ENCODE measurements at regions not wholly inside any gene's neighbourhood (a gene's known extent, or its start where the extent isn't known, plus 50 kb on each side); places are given as distances from the start of the nearest gene placed in this dataset.
"Not testable (repeated sequence)": the region's sequence is repeated elsewhere in the genome, so short reads cannot be mapped to it uniquely, and the experiment has no call there.

DNA sequence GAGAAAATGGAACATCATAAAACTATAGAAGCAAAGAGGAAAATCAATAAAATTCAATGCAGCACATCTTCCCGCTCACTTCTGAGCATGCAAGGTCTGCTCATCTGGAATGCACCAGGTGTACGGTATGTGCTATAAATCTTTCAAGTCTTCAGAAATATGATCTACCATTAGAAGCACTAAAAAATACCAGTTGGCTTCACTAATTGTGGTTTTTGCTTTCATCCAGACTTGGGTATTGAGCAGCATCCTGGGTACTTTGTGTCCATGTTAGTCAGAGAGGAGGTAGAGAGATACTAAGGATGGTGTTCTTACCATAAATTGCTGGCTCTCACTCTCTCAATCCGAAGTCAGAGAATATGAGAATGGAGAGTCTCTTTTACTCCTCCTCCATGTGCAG, 477.1 kb downstream of the PPARGC1A start:
- Histone ChIP-seq H2BK20ac (ENCODE audit: low read depth, low read length, poor library complexity, severe bottlenecking) (no peak overlapping the region), H3K56ac (ENCODE audit: insufficient read length, low read depth, low read length) (no peak overlapping the region), H3K23me2 (ENCODE audit: insufficient read length, low read depth, low read length, poor library complexity, severe bottlenecking) (no peaks in the 10 kb centered on the region), H3K9ac (ENCODE audit: extremely low read depth, insufficient read length, low read length) (no peak overlapping the region), H3K4me1 (ENCODE audit: insufficient read depth, low read length) (no peaks in the 10 kb centered on the region), H3K23ac (ENCODE audit: insufficient read length, low read depth, low read length) (no peak overlapping the region), H2BK5ac (ENCODE audit: insufficient read length, low read length) (no peak overlapping the region), H2BK120ac (ENCODE audit: low read depth, low read length, poor library complexity, severe bottlenecking) (no peak overlapping the region), H4K5ac (ENCODE audit: insufficient read length, low read depth, low read length) (no peak overlapping the region), H3K27ac (ENCODE audit: insufficient read length, low read depth, low read length) (no peak overlapping the region), H3K9me3 (ENCODE audit: control insufficient read depth, low read depth, low read length) (no peaks in the 10 kb centered on the region), H2AFZ (ENCODE audit: low read length) (no peak overlapping the region), H3K14ac (ENCODE audit: insufficient read depth, low read length) (no peak overlapping the region), H2BK12ac (ENCODE audit: insufficient read length, low read depth, low read length) (no peak overlapping the region), H2BK15ac (ENCODE audit: low read depth, low read length) (no peak overlapping the region), H4K91ac (ENCODE audit: insufficient read length, low read depth, low read length) (no peak overlapping the region), H4K20me1 (ENCODE audit: control insufficient read depth, insufficient read depth, insufficient read length) (no peaks in the 10 kb centered on the region), H2AK5ac (ENCODE audit: insufficient read length, low read length) (no peak overlapping the region), H3K79me1 (ENCODE audit: insufficient read depth, low read depth, low read length, poor library complexity, severe bottlenecking) (no peaks in the 10 kb centered on the region), H3K4ac (ENCODE audit: low read depth, low read length) (no peak overlapping the region), H3K27me3 (ENCODE audit: insufficient read depth, low read length) (no peaks in the 10 kb centered on the region), H3K4me2 (ENCODE audit: insufficient read depth, insufficient read length, low read length) (no peak overlapping the region), H3K79me2 (ENCODE audit: insufficient read depth, low read length) (no peaks in the 10 kb centered on the region), H4K8ac (replicated peaks; ENCODE audit: insufficient read length, low read depth, low read length) (no peak overlapping the region), H3K18ac (ENCODE audit: insufficient read length, low read depth, low read length) (no peak overlapping the region), H3T11ph (ENCODE audit: low read length) (no peak overlapping the region)
- no CpG with 5 or more reads among the region's 3 CpGs for WGBS (ENCODE audit: extremely low coverage, insufficient read length, low lambda C conversion rate)
- Mint-ChIP-seq H3K27me3 (ENCODE audit: low read depth) (no peaks in the 10 kb centered on the region), H3K27ac (no peak overlapping the region), H3K36me3 (ENCODE audit: insufficient read depth in 1 of 3, low read depth in 3 of 3) (peaks cover 0 to 9% (median 2%) of the 10 kb centered on the region in 3 experiments; a peak in 3 of 7 replicates), H3K4me1 (0 out of 4 replicates have a peak, but pooled peaks cover 2% of the 10 kb centered on the region in 2 experiments), H3K9me3 (peaks cover 0 to 8% of the 10 kb centered on the region in 2 experiments; a peak in 4 of 5 replicates), H3K4me3 (no peak overlapping the region)
- DNase-seq, result no peak
- TF ChIP-seq, protein P1, sequence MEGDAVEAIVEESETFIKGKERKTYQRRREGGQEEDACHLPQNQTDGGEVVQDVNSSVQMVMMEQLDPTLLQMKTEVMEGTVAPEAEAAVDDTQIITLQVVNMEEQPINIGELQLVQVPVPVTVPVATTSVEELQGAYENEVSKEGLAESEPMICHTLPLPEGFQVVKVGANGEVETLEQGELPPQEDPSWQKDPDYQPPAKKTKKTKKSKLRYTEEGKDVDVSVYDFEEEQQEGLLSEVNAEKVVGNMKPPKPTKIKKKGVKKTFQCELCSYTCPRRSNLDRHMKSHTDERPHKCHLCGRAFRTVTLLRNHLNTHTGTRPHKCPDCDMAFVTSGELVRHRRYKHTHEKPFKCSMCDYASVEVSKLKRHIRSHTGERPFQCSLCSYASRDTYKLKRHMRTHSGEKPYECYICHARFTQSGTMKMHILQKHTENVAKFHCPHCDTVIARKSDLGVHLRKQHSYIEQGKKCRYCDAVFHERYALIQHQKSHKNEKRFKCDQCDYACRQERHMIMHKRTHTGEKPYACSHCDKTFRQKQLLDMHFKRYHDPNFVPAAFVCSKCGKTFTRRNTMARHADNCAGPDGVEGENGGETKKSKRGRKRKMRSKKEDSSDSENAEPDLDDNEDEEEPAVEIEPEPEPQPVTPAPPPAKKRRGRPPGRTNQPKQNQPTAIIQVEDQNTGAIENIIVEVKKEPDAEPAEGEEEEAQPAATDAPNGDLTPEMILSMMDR (conservative IDR thresholded peaks at IDR 0.05), result no peak

- not testable (repeated sequence) for H4K20me1 ChIP-seq (ENCODE audit: control insufficient read depth, insufficient read depth, insufficient read length); H3K9me3 ChIP-seq (ENCODE audit: control insufficient read depth, low read depth, low read length); H2BK120ac ChIP-seq (ENCODE audit: low read depth, low read length, poor library complexity, severe bottlenecking); H3K9ac ChIP-seq (ENCODE audit: extremely low read depth, insufficient read length, low read length); H3K56ac ChIP-seq (ENCODE audit: insufficient read length, low read depth, low read length); H3K36me3 Mint-ChIP-seq (ENCODE audit: insufficient read depth in 1 of 3, low read depth in 3 of 3); H3K79me2 ChIP-seq (ENCODE audit: insufficient read depth, low read length); H3K18ac ChIP-seq (ENCODE audit: insufficient read length, low read depth, low read length); H3K4me3 Mint-ChIP-seq; H3K27ac ChIP-seq (ENCODE audit: insufficient read length, low read depth, low read length); H3T11ph ChIP-seq (ENCODE audit: low read length); H2BK5ac ChIP-seq (ENCODE audit: insufficient read length, low read length); DNase-seq; H3K23ac ChIP-seq (ENCODE audit: insufficient read length, low read depth, low read length); H2BK12ac ChIP-seq (ENCODE audit: insufficient read length, low read depth, low read length); H2AFZ ChIP-seq (ENCODE audit: low read length); H3K14ac ChIP-seq (ENCODE audit: insufficient read depth, low read length); H3K4me2 ChIP-seq (ENCODE audit: insufficient read depth, insufficient read length, low read length); H3K4ac ChIP-seq (ENCODE audit: low read depth, low read length); H3K27me3 Mint-ChIP-seq (ENCODE audit: low read depth); H4K91ac ChIP-seq (ENCODE audit: insufficient read length, low read depth, low read length); H2AK5ac ChIP-seq (ENCODE audit: insufficient read length, low read length); H2BK15ac ChIP-seq (ENCODE audit: low read depth, low read length); H3K23me2 ChIP-seq (ENCODE audit: insufficient read length, low read depth, low read length, poor library complexity, severe bottlenecking); H4K8ac ChIP-seq (replicated peaks; ENCODE audit: insufficient read length, low read depth, low read length); H3K79me1 ChIP-seq (ENCODE audit: insufficient read depth, low read depth, low read length, poor library complexity, severe bottlenecking); H3K4me1 ChIP-seq (ENCODE audit: insufficient read depth, low read length); H4K5ac ChIP-seq (ENCODE audit: insufficient read length, low read depth, low read length); H3K27me3 ChIP-seq (ENCODE audit: insufficient read depth, low read length); H3K27ac Mint-ChIP-seq; H3K4me1 Mint-ChIP-seq; H2BK20ac ChIP-seq (ENCODE audit: low read depth, low read length, poor library complexity, severe bottlenecking)
- peaks cover 6 to 11% of the 10 kb centered on the region in 2 experiments; a peak in 4 of 5 replicates for H3K9me3 Mint-ChIP-seq
- WGBS (ENCODE audit: extremely low coverage, insufficient read length, low lambda C conversion rate), result no CpG with 5 or more reads among the region's 2 CpGs
Observed at GRCh38 chr4:23408913-23409312, 480.9 kb downstream of the PPARGC1A start.
